Fibroblast of skin of left biceps (primary cell): ENCODE measurements at regions not wholly inside any gene's neighbourhood (a gene's known extent, or its start where the extent isn't known, plus 50 kb on each side); places are given as distances from the start of the nearest gene placed in this dataset.

Experiments
- DNase-seq, 2 experiments: peaks; one replicate each; pipeline ENCODE4 v3.0.0-alpha.2; 2013; ENCODE audit warnings: low read depth in 2 of 2

DNA sequence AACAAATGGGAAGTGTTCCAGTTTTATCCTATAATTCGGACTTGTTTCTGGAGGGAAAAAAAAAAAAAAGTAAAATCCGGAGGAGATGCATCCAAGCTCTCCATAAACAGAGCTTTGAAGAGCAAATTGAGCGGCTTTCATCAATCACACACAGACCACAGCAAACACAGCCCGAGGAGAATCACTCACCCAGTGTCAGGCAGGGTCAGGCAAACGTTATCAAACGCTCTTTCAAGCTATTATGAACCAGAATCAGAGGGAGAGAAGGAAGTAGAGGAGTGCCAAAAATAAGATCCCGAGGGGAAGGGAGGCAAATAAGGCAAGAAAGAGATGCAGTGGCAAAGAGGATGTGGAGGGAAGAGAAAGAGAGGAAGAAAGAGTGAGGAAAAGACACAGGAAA is 188.3 kb upstream of the CAMK1G start:
- DNase-seq: no peak

DNA sequence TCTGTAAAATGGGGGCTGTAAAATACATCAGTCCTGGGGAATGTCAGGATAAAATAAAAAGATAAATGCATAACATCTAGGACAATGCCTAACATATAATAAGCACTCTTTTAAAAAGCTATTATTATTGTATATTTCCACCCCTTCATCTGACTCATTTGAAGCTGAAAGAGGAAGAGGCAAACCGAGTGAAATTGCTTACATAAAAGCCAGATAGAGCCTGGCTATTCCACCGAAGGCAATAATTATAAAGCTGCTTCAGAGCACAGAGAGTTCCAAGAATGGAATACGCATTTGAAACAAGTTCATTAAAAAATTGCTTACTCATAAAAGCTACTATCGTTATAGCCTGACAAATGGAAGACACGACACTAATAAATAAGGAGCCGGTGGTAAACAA is 186.1 kb upstream of the CAMK1G start:
- DNase-seq: no peak

DNA sequence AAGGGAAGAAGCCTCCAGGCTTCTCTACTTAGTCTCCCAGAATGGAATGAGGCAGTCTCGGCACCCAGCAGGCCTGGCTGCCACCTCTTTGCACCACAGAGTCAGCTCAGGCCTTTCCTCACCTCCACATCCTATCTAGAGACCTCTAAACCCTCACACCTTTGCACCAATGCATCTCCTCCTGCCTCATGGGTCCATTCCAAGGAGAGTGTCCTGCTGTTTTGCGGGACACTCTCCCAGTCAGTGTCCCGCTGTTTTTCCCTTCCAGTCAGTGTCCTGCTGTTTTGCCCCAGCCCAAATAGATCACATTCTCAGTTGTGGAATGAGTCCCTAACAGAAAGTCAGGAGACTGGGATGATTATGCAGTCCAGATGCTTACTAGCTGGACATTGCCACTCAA is 185.6 kb upstream of the CAMK1G start:
- no peak for DNase-seq

- peak; percentile 78 to 86 for DNase-seq
Measured at GRCh38 chr1:209398313-209398991, 185.1 kb upstream of the CAMK1G start.

- DNase-seq: no peak
Measured at GRCh38 chr1:209399800-209400199, 183.7 kb upstream of the CAMK1G start.

GRCh38 chr1:209400351-209401220 is 182.9 kb upstream of the CAMK1G start:
- no peak for DNase-seq

- no peak for DNase-seq
Measured at GRCh38 chr1:209402697-209403096, 180.8 kb upstream of the CAMK1G start.

DNA sequence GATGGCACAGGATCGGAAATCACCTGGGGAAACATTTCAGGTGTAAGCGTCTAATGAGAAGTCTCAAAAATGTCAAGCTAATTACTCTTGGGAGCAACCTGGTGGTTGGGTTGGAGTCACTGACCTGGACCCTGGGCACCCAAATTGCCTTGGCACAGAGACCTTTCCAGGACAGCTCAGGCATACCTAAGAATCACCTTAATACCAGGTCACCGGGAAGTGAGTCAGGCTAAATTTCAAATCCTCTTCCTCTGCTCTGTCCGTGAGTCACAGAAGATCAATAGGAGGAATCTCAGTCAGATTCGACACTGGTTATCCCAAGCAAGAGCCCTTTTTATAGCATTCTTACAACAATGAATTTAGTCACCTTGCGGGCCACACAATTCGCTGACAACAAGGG is 179.6 kb upstream of the CAMK1G start:
- DNase-seq: no peak

DNA sequence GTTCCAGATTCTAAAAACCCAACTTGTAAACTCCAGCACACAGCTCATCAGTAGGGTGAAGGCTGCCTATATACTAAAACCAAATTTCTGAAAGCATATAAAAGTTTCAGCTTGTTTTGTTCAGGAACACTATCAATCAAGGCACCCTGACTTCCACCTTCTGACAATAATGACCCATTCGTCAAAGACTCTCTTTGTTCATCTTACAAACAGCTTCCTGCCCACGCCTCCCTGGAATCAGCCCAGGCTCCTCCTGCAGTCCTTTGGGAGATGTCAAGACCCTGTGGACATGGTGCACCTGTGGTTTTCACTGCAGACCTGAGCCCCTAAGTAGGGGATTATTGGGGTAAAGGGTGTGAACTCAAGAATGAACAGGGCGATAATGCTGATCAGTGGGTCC is 178.9 kb upstream of the CAMK1G start:
- DNase-seq: no peak

- peak; percentile 54 to 66 for DNase-seq
Measured at GRCh38 chr1:209405183-209405814, 178.2 kb upstream of the CAMK1G start.

- peak; percentile 75 to 78 for DNase-seq
Measured at GRCh38 chr1:209406168-209406567, 177.3 kb upstream of the CAMK1G start.

GRCh38 chr1:209406595-209406994 is 176.9 kb upstream of the CAMK1G start:
- peak; percentile 79 to 84 for DNase-seq

DNA sequence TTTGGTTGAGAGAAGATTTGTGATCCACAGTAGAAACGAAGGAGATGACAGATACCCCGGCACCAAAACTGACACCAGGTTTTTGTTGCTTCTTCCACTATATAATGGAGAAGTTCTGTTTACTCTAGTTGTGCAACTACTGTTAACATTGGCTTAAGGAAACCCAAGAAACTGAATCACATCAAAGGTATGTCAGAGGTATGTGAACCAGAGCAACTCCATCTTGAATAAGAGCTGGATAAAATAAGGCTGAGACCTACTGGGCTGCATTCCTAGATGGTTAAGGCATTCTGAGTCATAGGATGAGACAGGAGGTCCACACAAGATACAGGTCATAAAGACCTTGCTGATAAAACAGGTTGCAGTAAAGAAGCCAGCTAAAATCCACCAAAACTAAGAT is 173.7 kb upstream of the CAMK1G start:
- peak; percentile 74 to 78 for DNase-seq

DNA sequence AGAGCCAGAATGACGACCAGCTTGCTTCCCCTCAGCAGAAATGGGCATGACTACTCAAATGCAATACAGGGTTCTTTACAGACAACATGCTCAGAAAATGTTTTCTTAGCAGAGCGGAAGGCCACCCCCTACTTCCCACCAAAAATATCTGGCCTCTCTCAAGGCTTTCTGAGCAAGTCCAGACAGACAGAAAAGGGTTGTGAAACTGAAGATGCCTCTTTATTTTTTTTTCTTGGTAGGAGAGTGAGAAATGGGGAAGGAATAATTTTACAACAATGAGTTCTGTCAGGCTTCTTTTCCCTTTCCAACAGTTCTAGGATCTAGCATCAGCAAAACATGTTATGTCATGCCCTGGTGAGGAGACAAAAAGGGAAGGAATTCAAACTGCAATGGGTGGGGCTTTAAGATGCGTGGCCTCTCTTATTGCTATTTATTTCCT is 172.0 kb upstream of the CAMK1G start:
- peak in 1 of 2 experiments; percentile 31 for DNase-seq

- peak in 1 of 2 experiments; percentile 23 for DNase-seq
Measured at GRCh38 chr1:209412036-209412435, 171.5 kb upstream of the CAMK1G start.

GRCh38 chr1:209412566-209412965 is 170.9 kb upstream of the CAMK1G start:
- DNase-seq: no peak

GRCh38 chr1:209413062-209413461 is 170.5 kb upstream of the CAMK1G start:
- DNase-seq: no peak

- no peak for DNase-seq
Measured at GRCh38 chr1:209414803-209415329, 168.6 kb upstream of the CAMK1G start.

GRCh38 chr1:209416039-209416438 is 167.5 kb upstream of the CAMK1G start:
- no peak for DNase-seq

DNA sequence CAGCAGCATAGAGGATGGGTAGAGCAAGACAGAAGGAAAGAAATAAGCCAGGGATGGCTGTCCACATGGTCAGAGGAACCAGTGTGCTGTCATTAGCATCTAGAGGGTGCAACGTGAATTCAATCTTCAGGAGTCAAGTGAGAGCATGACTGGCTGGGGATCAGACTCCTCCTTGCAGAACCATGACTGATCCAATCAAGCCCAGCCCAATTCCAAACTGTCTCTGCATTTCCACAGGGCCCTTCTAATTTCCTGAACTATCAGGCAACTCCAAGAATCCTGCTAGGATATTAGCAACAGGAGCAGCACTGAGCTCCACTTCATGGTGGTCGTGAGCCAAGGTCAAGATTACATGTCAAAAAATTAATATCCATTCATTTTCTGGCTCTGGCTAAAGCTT is 166.8 kb upstream of the CAMK1G start:
- no peak for DNase-seq

GRCh38 chr1:209417761-209418160 is 165.8 kb upstream of the CAMK1G start:
- DNase-seq: no peak

DNA sequence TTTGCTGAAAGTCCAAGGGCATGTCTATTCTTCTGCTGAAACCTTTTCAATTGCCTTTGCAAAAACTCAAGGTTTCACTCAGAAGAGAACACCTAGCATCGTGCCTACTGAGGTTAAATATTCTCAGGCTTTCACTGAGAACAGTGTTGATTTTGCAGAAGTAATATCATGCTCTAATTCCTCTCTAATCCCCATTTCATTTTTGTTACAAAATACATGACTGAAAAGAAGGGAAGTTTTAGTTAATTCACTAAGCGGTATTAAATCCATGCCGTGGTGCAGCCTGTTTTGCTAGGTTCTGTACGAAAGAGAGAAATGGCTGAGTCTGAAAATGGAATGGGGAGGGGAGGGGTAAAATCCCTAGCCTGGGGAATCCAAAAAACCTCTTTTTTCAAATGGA is 163.2 kb upstream of the CAMK1G start:
- no peak for DNase-seq
